K562 (cell line): ENCODE measurements at regions not wholly inside any gene's neighbourhood (a gene's known extent, or its start where the extent isn't known, plus 50 kb on each side); places are given as distances from the start of the nearest gene placed in this dataset.

Source experiments
- ATAC-seq: fragments of 200-7000 bp; cut with Tn5 transposase; 3 replicates; pipeline ENCODE4 v1.9.1; 2020; ENCODE audit warnings: moderate library complexity
- BruUV-seq: library from RNA; stranded (reverse); fragments of 400-500 nt; replicated peaks from 2 replicates; lab custom pipeline; 2021; lab: Mats Ljungman, UMichigan
- CTCF ChIA-PET: fragments of 300-600 bp; formaldehyde crosslinking; extraction: SDS; loops from one replicate; lab custom pipeline; 2021; ENCODE audit warnings: low intra/inter-chr PET ratio; lab: Yijun Ruan, JAX
- POLR2A ChIA-PET: fragments of 300-600, 350-650 bp; sonication (Branson Sonifier 250); formaldehyde crosslinking; extraction: SDS; loops from one replicate; lab custom pipeline; 2021; ENCODE audit warnings: antibody characterized with exemption, inconsistent platforms; lab: Yijun Ruan, JAX
- DNase-seq, 4 experiments: peaks; one replicate each; pipeline versions ENCODE4 v3.0.0 to v3.0.0-alpha.2; 2011 to 2018; ENCODE audit warnings: low spot score in 3 of 4, mixed read lengths in 3 of 4; ENCODE audit errors: extremely low read depth in 1 of 4
- FAIRE-seq: peaks from 2 replicates; lab custom pipeline; 2011; peaks lifted over from hg19 to GRCh38; lab: Jason Lieb, UNC
- H2AFZ ChIP-seq: 2 replicates; pipeline ENCODE4 v1.6.0; 2011; ENCODE audit warnings: low read depth, low read length, control low read depth, inconsistent platforms
- H3K27ac ChIP-seq: fragments of 200-600 bp; 3 replicates; pipeline ENCODE4 v1.8.0; 2011; ENCODE audit warnings: low read depth, mild to moderate bottlenecking, control low read depth, inconsistent platforms, low read length, moderate library complexity, mixed read lengths; ENCODE audit errors: extremely low read depth
- H3K27me3 ChIP-seq, 2 experiments: fragments of 300-600 bp in 1 of 2; 2 replicates in 1 of 2; 3 replicates in 1 of 2; pipeline versions ENCODE4 v1.6.0 to v1.8.0; 2011; ENCODE audit warnings: inconsistent platforms in 2 of 2, low read length in 2 of 2, mild to moderate bottlenecking in 1 of 2, mixed read lengths in 1 of 2, moderate library complexity in 1 of 2; ENCODE audit not compliant: control insufficient read depth in 2 of 2, insufficient read depth in 2 of 2
- H3K36me3 ChIP-seq: fragments of 300-600 bp; 3 replicates; pipeline ENCODE4 v1.8.0; 2011; ENCODE audit warnings: mild to moderate bottlenecking, low read length, inconsistent platforms; ENCODE audit not compliant: control insufficient read depth, insufficient read depth
- H3K4me1 ChIP-seq, 2 experiments: fragments of 200-600 bp in 1 of 2; replicated peaks in 1 of 2; 2 replicates in 1 of 2; 3 replicates in 1 of 2; pipeline versions ENCODE4 v1.5.1 to v1.8.0; 2011; ENCODE audit warnings: inconsistent platforms in 2 of 2, low read length in 2 of 2, mild to moderate bottlenecking in 1 of 2, mixed read lengths in 1 of 2, moderate library complexity in 1 of 2; ENCODE audit not compliant: control insufficient read depth in 2 of 2, insufficient read depth in 2 of 2
- H3K4me2 ChIP-seq: 2 replicates; pipeline ENCODE4 v1.6.1; 2011; ENCODE audit warnings: low read length, control low read depth, inconsistent platforms, mixed read lengths; ENCODE audit not compliant: insufficient read depth
- H3K4me3 ChIP-seq: fragments of 200-600 bp; sonication (generic), shearing (Covaris generic); 2 replicates; pipeline ENCODE4 v1.5.1; 2016; ENCODE audit warnings: control low read depth, inconsistent platforms
- H3K79me2 ChIP-seq: fragments of 200-600 bp; 3 replicates; pipeline ENCODE4 v1.8.0; 2011; ENCODE audit warnings: low read length, inconsistent platforms; ENCODE audit not compliant: control insufficient read depth, insufficient read depth
- H3K9ac ChIP-seq, 2 experiments: 2 replicates each; pipeline versions ENCODE4 v1.6.0 to v1.6.1; 2011; ENCODE audit warnings: low read depth in 2 of 2, low read length in 2 of 2, control low read depth in 1 of 2, inconsistent platforms in 1 of 2, mild to moderate bottlenecking in 1 of 2, mixed read lengths in 1 of 2; ENCODE audit not compliant: insufficient read depth in 1 of 2
- H3K9me1 ChIP-seq: one replicate; pipeline ENCODE4 v1.6.0; 2011; ENCODE audit warnings: inconsistent platforms, mild to moderate bottlenecking, low read length, moderate library complexity; ENCODE audit not compliant: control insufficient read depth, insufficient read depth
- H3K9me3 ChIP-seq: replicated peaks from 2 replicates; pipeline ENCODE4 v1.5.1; 2011; ENCODE audit warnings: low read depth, low read length, inconsistent platforms; ENCODE audit not compliant: control insufficient read depth, insufficient read depth
- H4K20me1 ChIP-seq: replicated peaks from 2 replicates; pipeline ENCODE4 v1.6.1; 2011; ENCODE audit warnings: low read length, inconsistent platforms, mixed read lengths; ENCODE audit not compliant: control insufficient read depth, insufficient read depth
- DIDO1 ChIP-seq: fragments of 450-650 bp; IDR thresholded peaks from 2 replicates; pipeline ENCODE4 v1.6.1; 2016; ENCODE audit warnings: low read depth, missing biosample characterization, missing genetic modification characterization
- HDAC1 ChIP-seq, 2 experiments: fragments of 450-650 bp; IDR thresholded peaks; 2 replicates each; pipeline ENCODE4 v1.6.1; 2016 to 2017; ENCODE audit warnings: inconsistent platforms in 1 of 2, mild to moderate bottlenecking in 1 of 2, moderate library complexity in 1 of 2
- ILF3 ChIP-seq: fragments of 450-650 bp; IDR thresholded peaks from 2 replicates; pipeline ENCODE4 v1.6.1; 2018; ENCODE audit warnings: antibody characterized with exemption, mild to moderate bottlenecking, moderate library complexity, borderline replicate concordance
- RAD51 ChIP-seq: fragments of 450-650 bp; IDR thresholded peaks from 2 replicates; pipeline ENCODE4 v1.7.1; 2016; ENCODE audit warnings: low read depth, mild to moderate bottlenecking, borderline replicate concordance
- SMAD4 ChIP-seq: fragments of 250-450 bp; sonication (Bioruptor Pico); conservative IDR thresholded peaks from 2 replicates; pipeline ENCODE4 v1.8.0; 2021; ENCODE audit warnings: inconsistent platforms, mild to moderate bottlenecking, moderate library complexity
- WGBS: fragments of 100-300 bp; shearing (Covaris generic); methylation state at CpG from one replicate; pipeline ENCODE4 v1.1.6; 2016; ENCODE audit warnings: low coverage, mixed read lengths; ENCODE audit not compliant: insufficient coverage; ENCODE audit errors: missing lambda C conversion rate; 5-methylcytosine and 5-hydroxymethylcytosine counted together
- in situ Hi-C: fragments of 300-500 bp; cut with MboI; formaldehyde crosslinking; loops from 4 replicates; pipeline ENCODE4 v1.15.0; 2018; ENCODE audit warnings: inconsistent platforms, mixed read lengths
- intact Hi-C: fragments of 100-400 bp; cut with micrococcal nuclease; formaldehyde crosslinking; loops from 2 replicates; pipeline ENCODE4 v1.14.2; 2022
- TF ChIP-seq, protein P1 (sequence below): IDR thresholded peaks from 2 replicates; pipeline ENCODE4 v1.6.1; 2011; ENCODE audit warnings: borderline replicate concordance, low read depth, mild to moderate bottlenecking, moderate library complexity, low read length; ENCODE audit not compliant: insufficient read depth, poor library complexity, severe bottlenecking
- TF ChIP-seq, protein P2 (sequence below), 2 experiments: IDR thresholded peaks; 2 replicates each; pipeline ENCODE4 v1.6.1; 2011; ENCODE audit warnings: borderline replicate concordance in 1 of 2, control low read depth in 1 of 2, low read depth in 1 of 2, low read length in 1 of 2, mild to moderate bottlenecking in 1 of 2, mixed read lengths in 1 of 2, moderate library complexity in 1 of 2; ENCODE audit not compliant: insufficient read depth in 1 of 2, insufficient read length in 1 of 2, poor library complexity in 1 of 2, severe bottlenecking in 1 of 2; ENCODE audit errors: extremely low read depth in 1 of 2
- TF ChIP-seq, protein P3 (sequence below): fragments of 250-450 bp; sonication (Bioruptor Pico); IDR thresholded peaks from 2 replicates; pipeline ENCODE4 v1.4.0; 2020
- TF ChIP-seq, protein P4 (sequence below), 2 experiments: fragments of 450-650 bp; IDR thresholded peaks; 2 replicates each; pipeline ENCODE4 v1.6.1; 2016; ENCODE audit warnings: mild to moderate bottlenecking in 2 of 2, borderline replicate concordance in 1 of 2, low read depth in 1 of 2, moderate library complexity in 1 of 2

DNA sequence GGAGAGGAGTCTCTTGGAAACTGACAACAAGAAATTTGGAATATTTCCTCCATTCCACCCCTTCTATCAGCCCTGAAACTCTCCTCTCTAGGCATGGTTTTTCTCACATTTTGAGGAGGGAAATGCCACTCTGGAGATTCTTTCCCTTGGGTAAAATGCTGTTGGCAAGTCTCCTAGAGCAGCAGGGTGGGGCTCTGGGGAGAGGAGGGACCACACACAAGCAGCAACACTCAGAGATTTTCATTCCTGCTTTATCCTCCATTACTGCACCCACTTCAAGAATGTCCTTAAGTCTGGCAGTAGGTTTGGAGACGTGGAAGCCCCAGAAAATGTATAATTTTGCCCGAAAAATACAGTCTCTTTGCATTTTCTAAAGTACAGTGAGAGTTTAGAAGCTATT is 130.8 kb upstream of the FLRT2 start:
- CTCF ChIA-PET = no interaction called here
- in situ Hi-C loops = no loop called here
- no peak for TF ChIP-seq ILF3
- no peak for TF ChIP-seq DIDO1
- TF ChIP-seq, protein P1, sequence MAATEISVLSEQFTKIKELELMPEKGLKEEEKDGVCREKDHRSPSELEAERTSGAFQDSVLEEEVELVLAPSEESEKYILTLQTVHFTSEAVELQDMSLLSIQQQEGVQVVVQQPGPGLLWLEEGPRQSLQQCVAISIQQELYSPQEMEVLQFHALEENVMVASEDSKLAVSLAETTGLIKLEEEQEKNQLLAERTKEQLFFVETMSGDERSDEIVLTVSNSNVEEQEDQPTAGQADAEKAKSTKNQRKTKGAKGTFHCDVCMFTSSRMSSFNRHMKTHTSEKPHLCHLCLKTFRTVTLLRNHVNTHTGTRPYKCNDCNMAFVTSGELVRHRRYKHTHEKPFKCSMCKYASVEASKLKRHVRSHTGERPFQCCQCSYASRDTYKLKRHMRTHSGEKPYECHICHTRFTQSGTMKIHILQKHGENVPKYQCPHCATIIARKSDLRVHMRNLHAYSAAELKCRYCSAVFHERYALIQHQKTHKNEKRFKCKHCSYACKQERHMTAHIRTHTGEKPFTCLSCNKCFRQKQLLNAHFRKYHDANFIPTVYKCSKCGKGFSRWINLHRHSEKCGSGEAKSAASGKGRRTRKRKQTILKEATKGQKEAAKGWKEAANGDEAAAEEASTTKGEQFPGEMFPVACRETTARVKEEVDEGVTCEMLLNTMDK = no peak
- no peak for TF ChIP-seq RAD51
- no peak for TF ChIP-seq SMAD4
- TF ChIP-seq, protein P2, sequence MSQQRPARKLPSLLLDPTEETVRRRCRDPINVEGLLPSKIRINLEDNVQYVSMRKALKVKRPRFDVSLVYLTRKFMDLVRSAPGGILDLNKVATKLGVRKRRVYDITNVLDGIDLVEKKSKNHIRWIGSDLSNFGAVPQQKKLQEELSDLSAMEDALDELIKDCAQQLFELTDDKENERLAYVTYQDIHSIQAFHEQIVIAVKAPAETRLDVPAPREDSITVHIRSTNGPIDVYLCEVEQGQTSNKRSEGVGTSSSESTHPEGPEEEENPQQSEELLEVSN (IDR thresholded peaks at IDR 0.05; ENCODE audit: borderline replicate concordance in 1 of 2, extremely low read depth in 1 of 2, insufficient read depth in 1 of 2, insufficient read length in 1 of 2, low read depth in 1 of 2, low read length in 1 of 2, poor library complexity in 1 of 2, severe bottlenecking in 1 of 2) = no peak
- TF ChIP-seq, protein P3, sequence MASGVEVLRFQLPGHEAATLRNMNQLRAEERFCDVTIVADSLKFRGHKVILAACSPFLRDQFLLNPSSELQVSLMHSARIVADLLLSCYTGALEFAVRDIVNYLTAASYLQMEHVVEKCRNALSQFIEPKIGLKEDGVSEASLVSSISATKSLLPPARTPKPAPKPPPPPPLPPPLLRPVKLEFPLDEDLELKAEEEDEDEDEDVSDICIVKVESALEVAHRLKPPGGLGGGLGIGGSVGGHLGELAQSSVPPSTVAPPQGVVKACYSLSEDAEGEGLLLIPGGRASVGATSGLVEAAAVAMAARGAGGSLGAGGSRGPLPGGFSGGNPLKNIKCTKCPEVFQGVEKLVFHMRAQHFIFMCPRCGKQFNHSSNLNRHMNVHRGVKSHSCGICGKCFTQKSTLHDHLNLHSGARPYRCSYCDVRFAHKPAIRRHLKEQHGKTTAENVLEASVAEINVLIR = no peak
- TF ChIP-seq, protein P4, sequence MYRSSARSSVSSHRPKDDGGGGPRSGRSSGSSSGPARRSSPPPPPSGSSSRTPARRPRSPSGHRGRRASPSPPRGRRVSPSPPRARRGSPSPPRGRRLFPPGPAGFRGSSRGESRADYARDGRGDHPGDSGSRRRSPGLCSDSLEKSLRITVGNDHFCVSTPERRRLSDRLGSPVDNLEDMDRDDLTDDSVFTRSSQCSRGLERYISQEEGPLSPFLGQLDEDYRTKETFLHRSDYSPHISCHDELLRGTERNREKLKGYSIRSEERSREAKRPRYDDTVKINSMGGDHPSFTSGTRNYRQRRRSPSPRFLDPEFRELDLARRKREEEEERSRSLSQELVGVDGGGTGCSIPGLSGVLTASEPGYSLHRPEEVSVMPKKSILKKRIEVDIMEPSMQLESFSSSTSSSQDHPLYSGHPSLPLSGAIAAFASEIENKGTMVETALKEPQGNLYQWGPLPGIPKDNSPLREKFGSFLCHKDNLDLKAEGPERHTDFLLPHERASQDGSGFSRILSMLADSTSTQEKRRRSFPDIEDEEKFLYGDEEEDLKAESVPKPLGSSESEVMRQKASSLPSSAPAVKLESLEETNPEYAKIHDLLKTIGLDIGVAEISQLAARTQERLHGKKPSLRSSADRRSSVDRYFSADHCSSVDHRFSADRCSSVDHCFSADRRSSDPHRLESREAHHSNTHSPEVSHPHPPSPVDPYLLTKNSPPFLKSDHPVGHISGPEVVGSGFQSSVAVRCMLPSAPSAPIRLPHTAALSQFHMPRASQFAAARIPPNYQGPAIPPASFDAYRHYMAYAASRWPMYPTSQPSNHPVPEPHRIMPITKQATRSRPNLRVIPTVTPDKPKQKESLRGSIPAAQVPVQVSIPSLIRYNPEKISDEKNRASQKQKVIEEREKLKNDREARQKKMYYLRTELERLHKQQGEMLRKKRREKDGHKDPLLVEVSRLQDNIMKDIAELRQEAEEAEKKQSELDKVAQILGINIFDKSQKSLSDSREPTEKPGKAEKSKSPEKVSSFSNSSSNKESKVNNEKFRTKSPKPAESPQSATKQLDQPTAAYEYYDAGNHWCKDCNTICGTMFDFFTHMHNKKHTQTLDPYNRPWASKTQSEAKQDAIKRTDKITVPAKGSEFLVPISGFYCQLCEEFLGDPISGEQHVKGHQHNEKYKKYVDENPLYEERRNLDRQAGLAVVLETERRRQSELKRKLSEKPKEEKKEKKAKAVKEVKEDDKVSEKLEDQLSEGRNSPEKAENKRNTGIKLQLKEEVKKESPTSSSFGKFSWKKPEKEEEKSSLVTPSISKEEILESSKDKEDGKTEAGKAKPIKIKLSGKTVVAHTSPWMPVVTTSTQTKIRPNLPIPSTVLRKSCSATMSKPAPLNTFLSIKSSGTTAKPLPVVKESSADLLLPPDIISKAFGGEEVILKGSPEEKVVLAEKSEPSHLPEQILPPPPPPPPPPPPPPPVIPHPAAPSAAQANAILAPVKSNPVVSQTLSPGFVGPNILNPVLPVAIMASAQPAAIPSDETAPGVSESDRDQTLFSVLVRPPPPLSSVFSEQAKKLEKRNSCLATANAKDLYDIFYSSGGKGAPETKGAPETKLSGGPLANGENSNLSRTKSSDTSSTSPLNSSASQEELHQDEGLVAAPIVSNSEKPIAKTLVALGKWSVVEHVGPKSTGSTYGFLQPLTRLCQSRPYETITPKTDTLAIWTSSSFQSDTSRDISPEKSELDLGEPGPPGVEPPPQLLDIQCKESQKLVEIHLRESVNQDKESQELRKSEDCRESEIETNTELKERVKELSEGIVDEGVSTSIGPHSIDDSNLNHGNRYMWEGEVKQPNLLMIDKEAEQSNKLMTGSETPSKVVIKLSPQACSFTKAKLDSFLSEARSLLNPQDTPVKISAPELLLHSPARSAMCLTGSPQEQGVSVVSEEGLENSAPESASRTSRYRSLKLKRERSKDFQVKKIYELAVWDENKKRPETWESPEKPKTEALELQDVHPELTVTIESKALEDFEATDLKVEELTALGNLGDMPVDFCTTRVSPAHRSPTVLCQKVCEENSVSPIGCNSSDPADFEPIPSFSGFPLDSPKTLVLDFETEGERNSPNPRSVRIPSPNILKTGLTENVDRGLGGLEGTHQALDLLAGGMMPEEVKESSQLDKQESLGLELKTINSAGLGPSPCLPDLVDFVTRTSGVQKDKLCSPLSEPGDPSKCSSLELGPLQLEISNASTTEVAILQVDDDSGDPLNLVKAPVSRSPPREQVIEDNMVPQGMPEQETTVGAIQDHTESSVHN (IDR thresholded peaks at IDR 0.05; ENCODE audit: borderline replicate concordance in 1 of 2, low read depth in 1 of 2) = no peak
- TF ChIP-seq HDAC1 (IDR thresholded peaks at IDR 0.05) = no peak

More for the DNA sequence above, 130.8 kb upstream of the FLRT2 start:
- no peak overlapping the region for H3K4me3 ChIP-seq
- FAIRE-seq (no peak), ATAC-seq (no peak), DNase-seq (no peak)
- no peaks in the 10 kb centered on the region for H3K9me1 ChIP-seq
- no peak overlapping the region for H2AFZ ChIP-seq
- POLR2A ChIA-PET = no interaction called here
- H3K4me2 ChIP-seq = no peak overlapping the region
- H4K20me1 ChIP-seq = no peaks in the 10 kb centered on the region
- 0% methylated on average over 2 of the region's 2 CpGs for WGBS
- H3K79me2 ChIP-seq = no peaks in the 10 kb centered on the region
- no peaks in the 10 kb centered on the region for H3K4me1 ChIP-seq
- H3K36me3 ChIP-seq = no peaks in the 10 kb centered on the region
- intact Hi-C loops = no loop called here
- no peaks in the 10 kb centered on the region for H3K9me3 ChIP-seq
- no TSS peak for BruUV-seq
- no peak overlapping the region for H3K27ac ChIP-seq
- H3K27me3 ChIP-seq = no peaks in the 10 kb centered on the region
- no peak overlapping the region for H3K9ac ChIP-seq
